DOHH2 (cell line): ENCODE measurements at regions not wholly inside any gene's neighbourhood (a gene's known extent, or its start where the extent isn't known, plus 50 kb on each side); places are given as distances from the start of the nearest gene placed in this dataset.
"Not testable (repeated sequence)": the region's sequence is repeated elsewhere in the genome, so short reads cannot be mapped to it uniquely, and the experiment has no call there.

Experiments
- H3F3A ChIP-seq: fragments of 200-600 bp; sonication (generic), shearing (Covaris generic); 2 replicates; pipeline ENCODE4 v1.6.0; 2016; ENCODE audit warnings: antibody characterized with exemption, mild to moderate bottlenecking; ENCODE audit not compliant: control insufficient read depth, insufficient read depth
- H3K27ac ChIP-seq: fragments of 200-600 bp; sonication (generic); 2 replicates; pipeline ENCODE4 v1.5.1; 2014; ENCODE audit warnings: low read depth, mild to moderate bottlenecking, low read length, moderate library complexity
- H3K27me3 ChIP-seq: fragments of 200-600 bp; sonication (generic); 2 replicates; pipeline ENCODE4 v1.6.1; 2014; ENCODE audit warnings: mild to moderate bottlenecking, low read length, mixed read lengths; ENCODE audit not compliant: control insufficient read depth
- H3K36me3 ChIP-seq: fragments of 200-600 bp; sonication (generic); 2 replicates; pipeline ENCODE4 v1.6.1; 2014; ENCODE audit warnings: mild to moderate bottlenecking, low read length, moderate library complexity, mixed read lengths; ENCODE audit not compliant: control insufficient read depth
- H3K4me1 ChIP-seq: fragments of 200-600 bp; sonication (generic); 2 replicates; pipeline ENCODE4 v1.6.1; 2014; ENCODE audit warnings: mild to moderate bottlenecking, low read length, mixed read lengths; ENCODE audit not compliant: control insufficient read depth
- H3K4me2 ChIP-seq: fragments of 200-600 bp; sonication (generic); 2 replicates; pipeline ENCODE4 v1.6.0; 2014; ENCODE audit warnings: mild to moderate bottlenecking, low read length, moderate library complexity
- H3K4me3 ChIP-seq: fragments of 200-600 bp; sonication (generic); 2 replicates; pipeline ENCODE4 v1.5.1; 2014; ENCODE audit warnings: mild to moderate bottlenecking, low read length, mixed read lengths
- H3K79me2 ChIP-seq: fragments of 200-600 bp; sonication (generic); 2 replicates; pipeline ENCODE4 v1.6.1; 2014; ENCODE audit warnings: mild to moderate bottlenecking, low read length, mixed read lengths; ENCODE audit not compliant: control insufficient read depth
- H3K9me2 ChIP-seq: fragments of 200-600 bp; sonication (generic); replicated peaks from 2 replicates; pipeline ENCODE4 v1.6.1; 2014; ENCODE audit warnings: mild to moderate bottlenecking, low read length, mixed read lengths; ENCODE audit not compliant: control insufficient read depth
- H3K9me3 ChIP-seq: fragments of 200-600 bp; sonication (generic); 2 replicates; pipeline ENCODE4 v1.6.1; 2014; ENCODE audit warnings: antibody characterized with exemption, low read length, mixed read lengths; ENCODE audit not compliant: control insufficient read depth, insufficient read depth
- H4K20me1 ChIP-seq: fragments of 200-600 bp; sonication (generic); 2 replicates; pipeline ENCODE4 v1.6.0; 2014; ENCODE audit warnings: low read depth, mild to moderate bottlenecking, antibody characterized with exemption, low read length, moderate library complexity; ENCODE audit not compliant: control insufficient read depth, insufficient read depth

DNA sequence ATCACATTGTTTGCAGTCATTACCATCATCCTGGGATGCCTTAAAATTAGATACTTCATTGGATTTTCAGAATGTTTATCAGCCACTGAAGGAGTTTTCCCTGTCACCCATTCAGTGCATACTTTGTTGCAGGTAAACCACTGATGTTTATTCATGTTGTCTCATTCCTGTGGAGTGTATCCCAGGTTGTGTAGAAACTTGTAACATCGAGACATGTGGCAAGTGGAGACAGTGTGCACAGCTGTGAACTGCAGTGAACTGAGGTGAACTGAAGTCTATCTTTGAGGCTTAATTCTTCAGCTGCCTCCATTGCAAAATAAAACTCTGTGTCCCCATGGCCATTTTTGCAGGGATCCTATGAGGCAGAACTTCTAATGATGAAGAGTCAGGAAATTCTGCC is 2911.4 kb downstream of the RPIA start:
- H3K27me3 ChIP-seq, result not testable (repeated sequence)

DNA sequence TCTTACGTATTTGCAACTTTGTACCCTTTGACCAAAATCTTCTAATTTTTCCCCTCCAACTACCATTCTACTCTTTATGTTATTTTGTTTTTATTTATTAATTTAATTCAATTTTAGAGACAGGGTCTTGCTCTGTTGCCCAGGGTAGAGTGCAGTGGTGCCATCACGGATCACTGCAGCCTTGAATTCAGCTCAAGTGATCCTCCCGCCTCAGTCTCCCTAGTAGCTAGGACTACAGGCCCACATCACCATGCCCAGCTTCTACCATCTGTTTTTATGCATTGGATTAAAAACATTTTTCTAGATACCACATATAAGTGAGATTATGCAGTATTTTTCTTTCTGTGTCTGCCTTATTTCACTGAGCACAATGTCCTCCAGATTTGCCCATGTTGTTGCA is 2912.5 kb downstream of the RPIA start:
- not testable (repeated sequence) for H3K4me2 ChIP-seq, H3K36me3 ChIP-seq, H3K4me1 ChIP-seq, H3K27me3 ChIP-seq, H3F3A ChIP-seq, H3K79me2 ChIP-seq, H3K9me3 ChIP-seq, H3K9me2 ChIP-seq, H3K27ac ChIP-seq, H3K4me3 ChIP-seq, H4K20me1 ChIP-seq

More for the DNA sequence above, 2911.4 kb downstream of the RPIA start:
- not testable (repeated sequence) for H3K9me3 ChIP-seq, H3K4me2 ChIP-seq, H3K4me1 ChIP-seq, H3K79me2 ChIP-seq, H3K9me2 ChIP-seq, H3K4me3 ChIP-seq, H3K27ac ChIP-seq, H4K20me1 ChIP-seq, H3F3A ChIP-seq, H3K36me3 ChIP-seq

DNA sequence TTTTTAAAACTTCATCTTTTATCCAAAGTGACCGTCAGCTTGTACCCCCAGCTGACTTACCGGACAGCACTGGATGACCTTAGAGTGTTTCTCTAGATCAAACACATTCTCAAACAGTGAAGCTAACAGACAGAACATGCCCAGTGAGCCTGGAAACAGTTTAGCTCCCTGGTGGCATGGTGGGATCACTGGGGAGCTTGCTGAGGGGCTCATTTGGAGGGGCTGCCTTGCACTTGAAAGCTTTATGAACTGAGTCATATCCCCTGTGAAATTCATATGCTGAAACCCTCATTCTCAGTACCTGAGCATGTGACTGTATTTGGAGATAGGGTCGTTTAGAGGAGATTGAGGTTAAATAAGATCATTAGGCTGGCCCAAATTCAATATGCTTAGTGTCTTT is 2913.2 kb downstream of the RPIA start:
- H3K36me3 ChIP-seq, H3K4me1 ChIP-seq, H3K4me2 ChIP-seq, H3F3A ChIP-seq, H3K27ac ChIP-seq, H3K27me3 ChIP-seq, H3K9me2 ChIP-seq, H4K20me1 ChIP-seq, H3K4me3 ChIP-seq, H3K9me3 ChIP-seq, H3K79me2 ChIP-seq: not testable (repeated sequence)

DNA sequence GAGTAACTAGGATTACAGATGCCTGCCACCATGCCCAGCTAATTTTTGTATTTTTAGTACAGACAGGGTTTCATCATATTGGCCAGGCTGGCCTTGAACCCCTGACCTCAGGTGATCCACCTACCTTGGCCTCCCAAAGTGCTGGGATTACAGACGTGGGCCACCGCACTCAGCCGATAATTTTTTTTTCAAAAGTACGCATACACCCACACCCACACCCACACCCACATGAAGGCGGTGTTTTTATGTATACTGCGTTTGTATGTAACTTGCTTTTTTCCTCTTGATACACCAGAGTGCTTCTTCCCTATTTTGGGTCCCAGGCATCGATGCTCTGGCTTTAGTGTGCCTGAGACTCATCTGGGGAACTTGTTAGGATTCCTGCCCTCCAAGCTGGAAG is 2932.3 kb downstream of the RPIA start:
- not testable (repeated sequence) for H3K27ac ChIP-seq, H3K4me3 ChIP-seq, H3K4me1 ChIP-seq, H3K4me2 ChIP-seq, H3F3A ChIP-seq, H3K36me3 ChIP-seq, H3K27me3 ChIP-seq, H3K9me3 ChIP-seq, H4K20me1 ChIP-seq, H3K79me2 ChIP-seq, H3K9me2 ChIP-seq

DNA sequence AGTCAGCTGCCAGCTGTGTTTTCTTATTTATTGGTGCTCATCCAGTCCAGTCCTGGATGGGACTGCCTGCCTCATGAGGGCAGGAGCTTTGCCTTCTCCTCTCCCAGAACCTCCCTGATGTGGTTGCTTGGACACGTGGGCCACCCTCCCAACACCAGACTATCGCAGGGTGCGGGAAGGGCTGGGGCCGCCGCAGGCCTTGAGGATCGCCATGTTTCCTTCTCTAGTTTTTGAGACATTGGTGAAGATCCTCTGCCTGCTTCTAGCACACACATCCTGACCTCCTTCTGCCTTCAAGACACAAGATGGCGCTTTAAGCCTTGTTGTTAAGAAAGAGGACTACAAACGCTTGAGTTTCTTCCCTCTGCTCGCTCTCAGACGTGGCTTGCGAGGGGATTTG is 2937.0 kb downstream of the RPIA start:
- not testable (repeated sequence) for H3K4me1 ChIP-seq, H3K4me3 ChIP-seq, H3K27ac ChIP-seq

DNA sequence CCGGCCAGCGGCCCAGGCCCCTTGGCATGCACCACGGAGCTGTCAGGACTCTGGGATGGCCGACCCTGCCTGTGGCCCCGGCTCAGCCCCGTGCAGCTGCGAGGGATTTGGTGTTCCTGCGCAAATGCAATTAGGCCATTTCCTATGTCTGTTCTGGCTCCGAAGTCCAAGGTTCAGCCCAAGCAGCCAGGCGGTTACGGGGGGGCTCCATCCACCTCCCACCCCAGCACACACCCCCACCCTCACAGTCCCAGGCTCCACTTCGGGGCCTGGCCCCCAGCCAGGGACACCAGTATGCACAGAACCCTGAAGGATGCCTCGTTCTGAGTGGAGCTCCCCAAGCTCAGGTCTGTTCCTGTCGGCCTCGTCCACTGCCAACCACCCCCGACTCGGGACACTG is 2965.7 kb downstream of the RPIA start:
- H3K9me3 ChIP-seq, H3F3A ChIP-seq, H3K27me3 ChIP-seq, H3K4me2 ChIP-seq, H4K20me1 ChIP-seq, H3K4me1 ChIP-seq, H3K79me2 ChIP-seq, H3K27ac ChIP-seq, H3K9me2 ChIP-seq, H3K36me3 ChIP-seq, H3K4me3 ChIP-seq: not testable (repeated sequence)

More for the DNA sequence above, 2937.0 kb downstream of the RPIA start:
- H3K4me2 ChIP-seq, H3K79me2 ChIP-seq, H4K20me1 ChIP-seq, H3K9me3 ChIP-seq, H3K36me3 ChIP-seq, H3K9me2 ChIP-seq, H3K27me3 ChIP-seq, H3F3A ChIP-seq: not testable (repeated sequence)

DNA sequence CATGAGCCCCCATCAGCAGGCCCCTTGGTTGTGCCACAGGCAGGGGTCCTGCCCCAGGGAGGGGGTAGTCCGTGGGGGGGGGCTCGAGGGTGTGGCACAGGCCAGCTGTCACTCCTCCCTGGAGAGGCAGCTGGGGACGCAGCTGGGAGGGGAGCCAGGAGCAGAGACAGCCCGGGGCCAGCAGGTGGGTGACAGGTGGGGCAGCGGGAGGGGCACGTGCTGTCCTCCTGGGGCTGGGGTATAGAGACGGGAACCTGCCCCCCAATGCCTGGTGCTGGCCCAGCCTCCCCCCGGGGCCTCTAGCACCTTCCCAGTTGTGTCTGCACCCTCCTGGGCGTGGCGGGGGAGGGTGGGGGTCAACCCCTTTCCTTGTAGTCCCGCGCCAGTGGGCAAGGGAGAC is 2966.9 kb downstream of the RPIA start:
- H3K9me3 ChIP-seq, H3K79me2 ChIP-seq, H3F3A ChIP-seq, H3K27me3 ChIP-seq, H3K4me3 ChIP-seq, H3K27ac ChIP-seq, H3K4me2 ChIP-seq, H4K20me1 ChIP-seq, H3K9me2 ChIP-seq, H3K4me1 ChIP-seq, H3K36me3 ChIP-seq: not testable (repeated sequence)

DNA sequence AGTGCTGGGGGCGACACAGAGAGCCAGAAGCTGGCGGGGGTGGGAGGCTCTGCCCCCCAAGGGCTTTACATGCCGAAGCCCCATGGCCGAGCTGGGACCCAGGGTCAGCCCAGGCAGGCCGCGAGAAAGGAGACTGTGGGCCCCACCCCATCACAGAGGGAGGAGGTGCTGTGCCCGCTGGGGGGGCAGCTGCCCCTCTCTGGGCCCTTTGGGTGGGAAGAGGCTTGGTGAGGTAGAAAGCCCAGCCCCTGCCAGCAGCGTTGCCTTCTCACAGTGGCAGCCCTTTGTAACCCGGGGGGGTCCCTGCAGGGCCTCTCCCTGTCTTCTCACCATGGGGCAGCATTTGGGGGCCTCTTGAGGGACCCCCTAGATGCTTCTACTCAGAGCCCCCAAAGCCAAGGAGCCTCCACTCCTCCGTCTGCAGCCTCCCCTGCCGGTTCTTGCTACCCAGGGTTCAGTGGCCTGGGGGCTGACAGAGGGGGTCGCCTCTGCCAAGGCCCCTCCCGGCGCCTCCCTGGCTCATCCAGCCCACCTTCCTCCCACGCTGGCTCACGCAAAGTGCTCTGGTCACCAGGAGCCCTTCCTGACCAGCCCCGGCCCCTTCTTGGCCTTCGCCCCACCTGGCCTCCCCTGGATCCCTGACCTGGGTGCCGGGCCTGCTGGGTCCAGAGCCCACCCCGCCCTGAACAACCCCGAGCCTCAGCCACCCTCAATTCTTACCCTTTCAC is 2967.9 kb downstream of the RPIA start:
- not testable (repeated sequence) for H3K27ac ChIP-seq, H3K27me3 ChIP-seq, H3K79me2 ChIP-seq, H3K4me1 ChIP-seq, H3K36me3 ChIP-seq, H3K4me2 ChIP-seq, H3K9me3 ChIP-seq, H3F3A ChIP-seq, H4K20me1 ChIP-seq, H3K4me3 ChIP-seq, H3K9me2 ChIP-seq
